ENCODE measurements at regions not wholly inside any gene's neighbourhood (a gene's known extent, or its start where the extent isn't known, plus 50 kb on each side); places are given as distances from the start of the nearest gene placed in this dataset.

DNA sequence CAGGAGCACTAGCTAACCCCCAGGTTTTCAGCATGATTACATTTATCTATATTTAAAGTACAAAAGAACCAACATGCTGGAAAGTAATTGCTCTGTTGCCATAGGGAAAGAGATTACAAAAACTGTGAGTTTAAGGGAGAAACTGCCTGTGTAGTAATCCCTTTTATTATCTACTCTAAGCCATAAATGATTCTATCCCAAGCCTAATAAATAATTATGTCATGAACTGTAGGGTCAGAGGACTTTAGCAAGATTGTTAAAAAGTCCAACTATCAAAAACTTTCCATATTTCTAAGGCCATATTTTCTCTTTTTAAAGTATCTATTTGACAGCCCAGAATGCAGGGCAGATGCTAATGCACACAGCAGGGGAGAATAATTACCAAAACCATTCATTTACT, 573.8 kb upstream of the MIR17HG start:
- TF ChIP-seq, protein P1, sequence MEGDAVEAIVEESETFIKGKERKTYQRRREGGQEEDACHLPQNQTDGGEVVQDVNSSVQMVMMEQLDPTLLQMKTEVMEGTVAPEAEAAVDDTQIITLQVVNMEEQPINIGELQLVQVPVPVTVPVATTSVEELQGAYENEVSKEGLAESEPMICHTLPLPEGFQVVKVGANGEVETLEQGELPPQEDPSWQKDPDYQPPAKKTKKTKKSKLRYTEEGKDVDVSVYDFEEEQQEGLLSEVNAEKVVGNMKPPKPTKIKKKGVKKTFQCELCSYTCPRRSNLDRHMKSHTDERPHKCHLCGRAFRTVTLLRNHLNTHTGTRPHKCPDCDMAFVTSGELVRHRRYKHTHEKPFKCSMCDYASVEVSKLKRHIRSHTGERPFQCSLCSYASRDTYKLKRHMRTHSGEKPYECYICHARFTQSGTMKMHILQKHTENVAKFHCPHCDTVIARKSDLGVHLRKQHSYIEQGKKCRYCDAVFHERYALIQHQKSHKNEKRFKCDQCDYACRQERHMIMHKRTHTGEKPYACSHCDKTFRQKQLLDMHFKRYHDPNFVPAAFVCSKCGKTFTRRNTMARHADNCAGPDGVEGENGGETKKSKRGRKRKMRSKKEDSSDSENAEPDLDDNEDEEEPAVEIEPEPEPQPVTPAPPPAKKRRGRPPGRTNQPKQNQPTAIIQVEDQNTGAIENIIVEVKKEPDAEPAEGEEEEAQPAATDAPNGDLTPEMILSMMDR (conservative IDR thresholded peaks at IDR 0.05; ENCODE audit: low read depth, low read length): no peak
- no peak for TF ChIP-seq POLR2A (IDR thresholded peaks at IDR 0.05; ENCODE audit: low read depth, low read length)
- TF ChIP-seq CEBPB (IDR thresholded peaks at IDR 0.05; ENCODE audit: low read depth, low read length): no peak
- no peak for TF ChIP-seq FOS (IDR thresholded peaks at IDR 0.05; ENCODE audit: low read depth, low read length)
- TF ChIP-seq MAFK (IDR thresholded peaks at IDR 0.05; ENCODE audit: low read depth, low read length): no peak
- no peak for TF ChIP-seq RFX5 (IDR thresholded peaks at IDR 0.05; ENCODE audit: low read depth, low read length)
- TF ChIP-seq, protein P2, sequence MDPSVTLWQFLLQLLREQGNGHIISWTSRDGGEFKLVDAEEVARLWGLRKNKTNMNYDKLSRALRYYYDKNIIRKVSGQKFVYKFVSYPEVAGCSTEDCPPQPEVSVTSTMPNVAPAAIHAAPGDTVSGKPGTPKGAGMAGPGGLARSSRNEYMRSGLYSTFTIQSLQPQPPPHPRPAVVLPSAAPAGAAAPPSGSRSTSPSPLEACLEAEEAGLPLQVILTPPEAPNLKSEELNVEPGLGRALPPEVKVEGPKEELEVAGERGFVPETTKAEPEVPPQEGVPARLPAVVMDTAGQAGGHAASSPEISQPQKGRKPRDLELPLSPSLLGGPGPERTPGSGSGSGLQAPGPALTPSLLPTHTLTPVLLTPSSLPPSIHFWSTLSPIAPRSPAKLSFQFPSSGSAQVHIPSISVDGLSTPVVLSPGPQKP (IDR thresholded peaks at IDR 0.05; ENCODE audit: borderline replicate concordance, low read depth, low read length): no peak
- no peak for TF ChIP-seq MAZ (IDR thresholded peaks at IDR 0.05; ENCODE audit: borderline replicate concordance, low read depth, low read length)
- no peak for TF ChIP-seq CHD1 (IDR thresholded peaks at IDR 0.05; ENCODE audit: low read depth, low read length)
- no peak for TF ChIP-seq RCOR1 (IDR thresholded peaks at IDR 0.05; ENCODE audit: insufficient replicate concordance, low read length)
- TF ChIP-seq NFE2L2 (IDR thresholded peaks at IDR 0.05; ENCODE audit: low read depth, low read length): no peak

All from IMR-90 (cell line).